ENCODE measurements at regions not wholly inside any gene's neighbourhood (a gene's known extent, or its start where the extent isn't known, plus 50 kb on each side); places are given as distances from the start of the nearest gene placed in this dataset.
"Not testable (repeated sequence)": the region's sequence is repeated elsewhere in the genome, so short reads cannot be mapped to it uniquely, and the experiment has no call there.

DNA sequence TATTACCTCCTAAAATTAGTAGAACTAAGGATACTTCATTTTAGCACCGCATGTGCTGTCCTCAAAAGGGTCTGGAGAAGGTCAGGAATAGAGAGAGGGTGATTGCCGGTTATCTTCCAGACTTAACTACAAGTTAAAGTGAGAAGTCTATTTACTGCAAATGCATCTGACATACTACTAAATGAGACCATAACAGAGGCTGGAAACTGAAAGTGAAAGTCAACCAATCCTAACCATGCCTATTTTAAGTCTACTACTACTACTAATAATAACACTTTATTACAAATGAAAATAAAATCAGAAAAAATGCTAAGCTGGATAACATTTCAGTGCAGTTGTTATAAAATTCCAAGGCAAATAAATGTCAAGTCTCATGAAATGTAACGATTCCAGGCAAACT, 244.7 kb downstream of the KIF20B start:
- no peak for DNase-seq (ENCODE audit: low read depth in 2 of 2)

- no peak for DNase-seq (ENCODE audit: low read depth in 2 of 2)
Observed at GRCh38 chr10:89949496-89949895, 248.1 kb downstream of the KIF20B start.

GRCh38 chr10:89952325-89952724, 250.9 kb downstream of the KIF20B start:
- no peak for DNase-seq (ENCODE audit: low read depth in 2 of 2)

- DNase-seq (ENCODE audit: low read depth in 2 of 2): no peak
Observed at GRCh38 chr10:89952751-89953150, 251.4 kb downstream of the KIF20B start.

DNA sequence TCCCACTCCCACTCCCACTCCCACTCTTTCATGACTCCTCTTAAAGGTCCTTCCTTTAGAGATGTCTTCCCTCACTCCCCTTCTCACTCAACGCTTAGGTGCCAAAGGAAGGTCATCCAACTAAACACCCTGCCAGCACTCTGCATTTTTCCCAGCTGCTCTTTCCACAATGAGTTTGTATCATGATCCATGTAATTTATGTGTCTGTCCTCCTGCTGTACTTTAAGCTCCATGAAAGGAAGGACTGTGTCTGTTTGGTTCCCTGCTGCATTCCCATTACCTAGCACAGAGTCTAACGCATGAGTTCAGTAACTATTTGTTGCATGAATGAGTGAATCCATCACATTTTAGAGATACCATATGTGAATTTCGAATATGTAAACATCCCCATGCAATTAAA, 252.7 kb downstream of the KIF20B start:
- DNase-seq (ENCODE audit: low read depth in 2 of 2): no peak

DNA sequence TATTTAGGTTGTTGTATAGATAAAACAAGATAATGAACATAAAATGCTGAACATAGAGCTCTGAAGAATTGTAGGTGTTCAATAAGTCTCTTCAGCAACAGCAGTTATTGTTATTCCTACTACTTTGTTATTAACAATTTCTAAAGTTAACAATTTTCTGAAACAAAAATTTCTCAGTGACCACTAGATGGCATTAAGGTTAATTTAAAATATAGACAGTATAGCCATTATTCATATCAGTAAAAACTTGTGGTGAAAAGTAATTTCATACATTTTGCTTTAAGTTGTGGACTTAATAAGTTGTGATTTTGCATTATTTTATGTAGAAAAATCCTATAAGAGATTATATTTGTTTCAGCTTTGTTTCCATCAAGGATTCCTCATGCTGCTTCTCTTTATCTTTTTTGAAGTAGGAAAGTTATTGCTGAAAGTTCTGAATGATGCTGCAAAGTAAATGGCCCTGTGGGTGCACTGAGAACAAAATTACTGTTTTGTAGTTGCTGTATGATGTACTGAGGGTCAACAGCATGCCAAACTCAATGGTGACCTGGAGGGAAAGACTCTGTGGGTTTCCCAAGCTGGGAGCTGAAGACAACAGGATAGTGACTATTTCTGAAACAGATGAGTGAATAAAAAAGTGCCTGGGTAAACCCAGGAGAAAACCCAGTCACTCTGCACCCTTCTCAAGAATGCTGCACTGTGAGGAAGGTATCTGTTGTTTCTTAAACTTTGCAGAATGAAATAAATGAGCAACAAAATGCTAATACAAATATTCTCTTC, 253.6 kb downstream of the KIF20B start:
- DNase-seq (ENCODE audit: low read depth in 2 of 2): no peak

DNA sequence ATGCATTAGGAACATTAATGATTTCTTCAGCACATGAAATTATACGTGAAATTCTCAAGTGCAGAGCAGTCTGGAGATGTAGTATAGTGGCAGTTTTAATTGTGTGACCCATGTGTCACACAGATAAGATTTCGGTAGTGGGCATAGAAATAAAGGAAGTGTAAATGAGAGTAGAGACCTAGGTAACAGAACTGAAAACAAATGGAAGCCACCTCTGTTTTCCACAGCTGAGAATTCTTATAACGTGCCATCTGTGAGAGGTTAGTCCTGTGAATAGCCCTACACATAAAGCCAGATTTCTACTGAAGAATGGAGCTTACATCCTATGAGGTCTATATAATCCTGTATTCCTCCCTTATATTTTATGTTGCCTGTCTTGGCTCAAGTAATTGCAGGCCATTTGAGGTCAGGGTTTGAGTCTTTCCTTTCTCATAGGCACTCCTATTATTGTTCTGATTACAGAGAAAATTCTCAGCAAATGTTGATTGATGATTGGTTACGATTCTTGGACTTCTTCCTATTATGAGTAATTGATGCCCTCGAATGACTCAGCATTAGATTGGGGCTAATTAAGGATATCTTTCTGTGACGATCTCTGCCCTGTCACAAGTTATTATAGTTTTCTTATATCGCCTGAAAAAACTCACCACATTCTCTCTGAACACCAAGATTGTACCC, 258.2 kb downstream of the KIF20B start:
- DNase-seq (ENCODE audit: low read depth in 2 of 2): no peak

DNA sequence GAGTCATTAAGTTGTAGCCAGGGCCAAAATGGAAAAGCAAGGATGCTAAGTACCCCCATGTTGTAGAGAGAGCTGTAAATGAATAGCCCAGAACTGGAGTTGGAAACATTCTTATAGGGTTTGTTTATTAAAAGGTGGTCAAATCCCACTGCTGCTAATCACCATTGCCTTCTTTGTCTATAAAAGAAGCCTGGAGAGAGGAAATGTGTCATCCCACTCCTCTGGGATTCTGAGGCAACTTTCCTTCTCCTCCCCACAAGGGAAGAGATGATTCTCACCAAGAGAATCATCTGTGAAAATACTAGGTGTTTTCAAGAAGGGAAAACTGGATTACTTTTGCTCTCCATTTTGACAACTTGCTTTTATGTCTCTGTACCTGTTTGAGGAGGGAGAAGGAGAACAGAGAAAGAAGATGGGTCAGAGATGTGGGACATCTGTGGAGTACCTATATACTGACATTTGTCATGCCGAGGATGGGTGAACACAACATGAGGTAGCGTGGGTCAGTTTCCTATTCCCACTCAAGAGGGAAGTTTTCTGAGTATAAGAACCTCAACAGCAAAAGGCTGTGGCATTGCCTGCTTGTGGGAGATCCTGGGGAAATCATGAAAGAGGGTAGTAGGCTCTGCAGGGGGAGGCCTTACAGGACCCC, 262.2 kb downstream of the KIF20B start:
- DNase-seq (ENCODE audit: low read depth in 2 of 2): no peak

GRCh38 chr10:89966211-89966610, 264.8 kb downstream of the KIF20B start:
- DNase-seq (ENCODE audit: low read depth in 2 of 2): no peak

- DNase-seq (ENCODE audit: low read depth in 2 of 2): no peak
Observed at GRCh38 chr10:89973326-89973725, 271.9 kb downstream of the KIF20B start.

GRCh38 chr10:89975071-89975470, 273.7 kb downstream of the KIF20B start:
- no peak for DNase-seq (ENCODE audit: low read depth in 2 of 2)

DNA sequence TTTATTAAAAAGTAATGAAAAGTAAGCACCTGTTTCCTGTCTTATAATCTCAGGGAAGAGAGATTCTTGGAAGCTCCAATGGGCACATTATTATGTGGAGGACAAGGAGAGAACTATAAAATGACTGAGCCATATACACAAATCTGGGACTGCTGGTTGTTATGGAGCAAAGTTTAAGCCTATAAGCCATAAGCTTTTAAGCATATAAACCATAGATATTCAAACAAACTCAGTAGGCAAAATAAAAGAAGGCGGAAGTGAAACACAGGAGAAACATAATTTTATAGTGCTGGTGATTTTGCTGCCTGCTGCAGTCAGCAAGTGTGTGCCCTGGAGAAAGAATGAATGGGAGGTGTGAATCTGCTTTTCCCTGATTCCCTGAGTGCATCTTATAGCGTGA, 274.4 kb downstream of the KIF20B start:
- DNase-seq (ENCODE audit: low read depth in 2 of 2): no peak

- no peak for DNase-seq (ENCODE audit: low read depth in 2 of 2)
Observed at GRCh38 chr10:89978081-89978480, 276.7 kb downstream of the KIF20B start.

DNA sequence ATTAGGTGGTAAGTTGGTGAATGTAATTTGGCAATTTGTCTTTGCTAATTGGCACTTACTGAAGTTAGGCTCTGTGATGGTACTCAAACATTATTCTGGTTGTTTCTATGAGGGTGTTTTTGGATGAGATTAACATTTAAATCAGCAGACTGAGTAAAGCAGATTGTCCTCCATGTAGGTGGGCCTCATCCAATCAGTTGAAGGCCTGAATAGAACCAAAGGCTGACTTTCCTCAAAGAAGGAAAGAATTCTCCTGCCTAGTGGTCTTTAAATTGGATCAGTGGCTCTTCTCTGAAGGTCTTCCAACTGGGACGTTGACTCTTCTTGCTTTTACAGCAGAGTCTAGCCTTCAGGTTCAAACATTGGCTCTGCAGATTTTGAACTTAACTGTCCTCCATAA, 278.3 kb downstream of the KIF20B start:
- DNase-seq (ENCODE audit: low read depth in 2 of 2): no peak

GRCh38 chr10:89980166-89980565, 278.8 kb downstream of the KIF20B start:
- no peak for DNase-seq (ENCODE audit: low read depth in 2 of 2)

GRCh38 chr10:89981891-89982290, 280.5 kb downstream of the KIF20B start:
- no peak for DNase-seq (ENCODE audit: low read depth in 2 of 2)

DNA sequence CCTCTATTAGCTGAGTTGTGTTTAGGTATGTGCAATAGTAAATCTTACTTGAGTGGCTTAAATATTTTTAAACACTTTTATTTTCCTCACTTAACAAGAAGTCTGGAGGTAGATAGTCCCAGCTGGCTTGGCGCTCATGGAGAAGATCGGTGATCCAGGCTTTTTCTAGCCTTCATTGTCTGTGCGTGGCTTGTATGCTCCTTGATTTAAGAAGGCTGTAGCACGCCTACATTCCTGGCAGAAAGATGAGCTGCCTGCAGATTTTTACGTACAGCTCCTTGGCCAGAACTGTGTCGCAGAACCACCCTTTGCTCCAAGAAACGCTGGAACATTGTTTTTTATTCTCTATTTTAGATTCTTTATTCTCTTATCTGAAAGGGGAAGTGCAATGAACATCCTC, 284.1 kb downstream of the KIF20B start:
- no peak for DNase-seq (ENCODE audit: low read depth in 2 of 2)

DNA sequence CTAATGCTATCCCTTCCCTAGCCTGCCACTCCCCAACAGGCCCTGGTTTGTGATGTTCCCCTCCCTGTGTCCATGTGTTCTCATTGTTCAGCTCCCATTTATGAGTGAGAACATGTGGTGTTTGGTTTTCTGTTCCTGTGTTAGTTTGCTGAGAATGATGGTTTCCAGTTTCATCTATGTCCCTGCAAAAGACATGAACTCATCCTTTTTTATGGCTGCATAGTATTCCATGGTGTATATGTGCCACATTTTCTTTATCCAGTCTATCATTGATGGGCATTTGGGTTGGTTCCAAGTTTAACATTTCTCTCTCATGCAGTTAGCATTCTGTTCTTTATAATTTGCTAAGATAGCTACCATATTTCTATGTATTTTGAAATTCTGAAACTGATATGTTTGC, 287.0 kb downstream of the KIF20B start:
- DNase-seq (ENCODE audit: low read depth in 2 of 2): not testable (repeated sequence)

- DNase-seq (ENCODE audit: low read depth in 2 of 2): no peak
Observed at GRCh38 chr10:89992575-89992974, 291.2 kb downstream of the KIF20B start.

DNA sequence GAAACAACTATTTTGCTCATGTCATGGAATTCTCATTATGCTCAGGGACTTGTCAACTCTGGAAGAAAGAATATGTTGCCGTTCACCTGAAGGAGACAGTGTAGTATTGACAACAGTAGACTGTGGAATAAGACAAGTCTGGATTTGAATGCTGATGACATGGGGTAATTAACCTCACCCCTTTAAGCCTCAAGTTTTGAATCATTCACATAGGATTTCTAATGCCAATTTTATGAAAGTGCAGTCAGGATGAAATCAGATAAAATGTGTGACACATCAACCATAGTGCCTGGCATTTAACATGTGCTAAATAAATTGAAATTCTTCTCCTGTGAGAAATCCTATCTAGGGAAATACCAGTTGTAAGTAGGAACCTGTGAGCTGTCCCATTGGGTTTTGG, 305.8 kb downstream of the KIF20B start:
- DNase-seq (ENCODE audit: low read depth in 2 of 2): no peak

DNA sequence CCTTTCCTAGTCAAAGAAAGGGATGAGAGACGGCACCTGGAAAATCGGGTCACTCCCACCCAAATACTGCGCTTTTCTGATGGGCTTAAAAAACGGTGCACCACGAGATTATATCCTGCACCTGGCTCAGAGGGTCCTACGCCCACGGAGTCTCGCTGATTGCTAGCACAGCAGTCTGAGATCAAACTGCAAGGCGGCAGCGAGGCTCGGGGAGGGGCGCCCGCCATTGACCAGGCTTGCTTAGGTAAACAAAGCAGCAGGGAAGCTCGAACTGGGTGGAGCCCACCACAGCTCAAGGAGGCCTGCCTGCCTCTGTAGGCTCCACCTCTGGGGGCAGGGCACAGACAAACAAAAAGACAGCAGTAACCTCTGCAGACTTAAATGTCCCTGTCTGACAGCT, 309.9 kb downstream of the KIF20B start:
- not testable (repeated sequence) for DNase-seq (ENCODE audit: low read depth in 2 of 2)

GRCh38 chr10:90018819-90019218, 317.4 kb downstream of the KIF20B start:
- DNase-seq (ENCODE audit: low read depth in 2 of 2): no peak

GRCh38 chr10:90020506-90020905, 319.1 kb downstream of the KIF20B start:
- DNase-seq (ENCODE audit: low read depth in 2 of 2): no peak
